GM21515 (cell line): ENCODE measurements at regions not wholly inside any gene's neighbourhood (a gene's known extent, or its start where the extent isn't known, plus 50 kb on each side); places are given as distances from the start of the nearest gene placed in this dataset.

Source experiments
- ATAC-seq: cut with Tn5 transposase; IDR thresholded peaks from one replicate; pipeline ENCODE4 v1.9.1; 2021; ENCODE audit not compliant: unreplicated experiment

- no peak for ATAC-seq
These were observed 439.1 kb downstream of the DMAC1 start for GRCh38 chr9:7360513-7360912.

GRCh38 chr9:7358876-7359275, 440.7 kb downstream of the DMAC1 start:
- ATAC-seq = no peak

GRCh38 chr9:7354704-7355103, 444.9 kb downstream of the DMAC1 start:
- ATAC-seq = no peak

DNA sequence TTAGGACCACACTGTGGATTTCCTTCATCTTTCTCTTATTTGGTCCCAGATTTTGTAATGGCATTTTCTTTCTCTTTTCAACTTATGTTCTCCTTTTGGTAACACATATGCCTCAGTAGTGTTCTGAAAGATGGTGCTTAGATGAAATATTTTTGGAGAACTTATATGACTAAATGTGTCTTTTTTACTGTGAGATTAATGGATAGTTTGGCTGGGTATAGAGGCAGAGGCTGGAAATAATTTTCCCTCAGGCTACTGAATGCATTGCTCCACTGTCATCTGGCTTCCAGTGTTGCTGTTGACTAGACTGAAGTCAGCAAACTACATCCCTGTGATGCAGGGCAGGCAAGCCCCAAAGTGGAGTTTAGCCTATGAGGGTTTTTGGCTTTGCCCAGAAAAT, 450.9 kb downstream of the DMAC1 start:
- ATAC-seq = no peak

- ATAC-seq = no peak
These were observed 452.0 kb downstream of the DMAC1 start for GRCh38 chr9:7347556-7347955.

GRCh38 chr9:7346144-7346543, 453.4 kb downstream of the DMAC1 start:
- no peak for ATAC-seq

GRCh38 chr9:7342736-7343135, 456.8 kb downstream of the DMAC1 start:
- ATAC-seq = no peak

- ATAC-seq = peak; percentile 64
These were observed 457.3 kb downstream of the DMAC1 start for GRCh38 chr9:7342229-7342628.

- ATAC-seq = no peak
These were observed 458.0 kb downstream of the DMAC1 start for GRCh38 chr9:7341571-7341970.

- ATAC-seq = no peak
These were observed 459.1 kb downstream of the DMAC1 start for GRCh38 chr9:7340451-7340850.

- no peak for ATAC-seq
These were observed 460.8 kb downstream of the DMAC1 start for GRCh38 chr9:7338586-7339281.

DNA sequence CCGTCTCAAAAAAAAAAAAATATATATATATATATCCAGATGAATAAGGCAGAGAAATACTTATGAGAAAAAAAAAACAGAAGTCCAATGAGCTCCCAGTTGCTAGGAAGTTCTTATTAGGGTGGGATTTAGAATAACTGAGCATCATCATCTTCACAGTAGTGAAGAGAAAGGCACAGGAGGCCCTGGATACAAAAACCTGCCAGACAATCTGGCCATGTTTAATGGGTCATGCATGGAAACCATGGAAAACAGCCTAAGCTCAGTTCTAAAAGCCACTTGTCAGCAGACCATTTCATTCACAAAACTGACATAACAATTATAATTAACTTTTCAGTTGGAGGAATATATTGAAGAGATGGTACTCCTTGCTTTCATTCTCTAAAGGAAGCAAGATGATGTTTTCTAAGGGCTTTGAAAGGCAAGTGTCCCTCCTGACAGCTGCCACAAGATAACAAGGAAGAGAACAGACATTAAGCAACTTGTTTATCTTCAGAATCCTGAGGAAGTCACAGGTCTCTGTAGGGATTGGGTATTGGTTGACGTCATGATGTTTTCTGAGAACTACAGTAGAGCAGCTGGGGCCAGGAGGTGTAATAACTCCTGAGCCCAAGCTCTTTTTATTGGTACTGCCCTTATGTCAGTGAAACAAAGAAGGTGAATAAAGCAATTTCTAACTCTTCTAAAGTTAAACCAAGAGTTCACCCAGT, 463.1 kb downstream of the DMAC1 start:
- no peak for ATAC-seq

GRCh38 chr9:7333719-7334118, 465.9 kb downstream of the DMAC1 start:
- ATAC-seq = no peak

DNA sequence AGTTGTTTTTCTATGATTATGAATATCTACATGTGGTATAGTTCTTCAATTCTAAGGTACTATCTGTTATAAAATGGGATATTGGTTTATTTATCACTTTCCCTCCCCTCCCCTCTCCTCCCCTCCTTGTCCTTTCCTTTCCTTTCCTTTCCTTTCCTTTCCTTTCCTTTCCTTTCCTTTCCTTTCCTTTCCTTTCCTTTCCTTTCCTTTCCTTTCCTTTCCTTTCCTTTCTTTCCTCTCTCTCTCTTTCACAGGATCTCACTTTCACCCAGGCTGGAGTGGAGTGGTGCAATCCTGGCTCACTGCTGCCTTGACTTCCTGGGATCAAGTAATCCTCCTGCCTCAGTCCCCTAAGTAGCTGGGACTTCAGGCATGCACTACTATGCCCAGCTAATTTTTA, 466.8 kb downstream of the DMAC1 start:
- no peak for ATAC-seq

DNA sequence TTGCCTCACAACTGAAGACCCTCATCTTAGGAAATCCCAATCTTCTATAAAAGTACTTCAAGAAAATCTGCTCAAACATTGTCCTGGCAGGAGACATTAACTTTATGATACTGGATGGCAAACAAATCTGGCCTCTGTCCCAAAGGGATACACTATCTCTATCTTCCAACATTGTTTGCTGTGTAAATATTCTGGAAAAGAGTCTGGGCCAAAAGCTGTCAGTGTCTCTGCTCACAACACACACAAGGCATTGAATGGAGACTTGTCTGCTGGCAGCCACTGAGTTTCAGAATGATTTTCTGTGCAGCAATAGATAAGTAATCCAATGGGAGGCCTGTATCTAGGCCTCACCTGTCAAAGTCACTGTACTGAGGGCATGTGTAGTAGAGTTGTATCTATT, 471.1 kb downstream of the DMAC1 start:
- ATAC-seq = no peak

- ATAC-seq = no peak
These were observed 473.6 kb downstream of the DMAC1 start for GRCh38 chr9:7325995-7326394.

DNA sequence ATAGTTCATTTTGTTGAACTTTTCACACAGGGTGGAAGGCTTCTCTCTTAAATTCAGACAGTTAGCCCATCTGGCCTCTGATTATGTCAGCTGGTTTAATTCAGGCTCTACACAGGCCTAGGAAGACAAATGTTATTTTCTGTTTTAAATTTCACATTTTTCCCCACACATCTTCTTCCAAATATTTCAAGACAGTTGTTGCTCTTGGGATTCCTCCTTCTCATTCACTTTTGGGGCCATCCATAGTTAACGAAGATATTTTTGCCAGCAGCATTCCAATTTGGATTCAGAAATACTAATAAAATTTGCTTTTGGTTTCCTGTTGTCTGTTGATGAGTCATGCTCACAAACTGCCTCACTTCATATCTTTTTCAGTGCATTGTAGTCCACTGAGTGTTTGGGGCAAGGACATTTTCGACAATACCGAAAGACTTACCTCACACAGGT, 475.4 kb downstream of the DMAC1 start:
- no peak for ATAC-seq

DNA sequence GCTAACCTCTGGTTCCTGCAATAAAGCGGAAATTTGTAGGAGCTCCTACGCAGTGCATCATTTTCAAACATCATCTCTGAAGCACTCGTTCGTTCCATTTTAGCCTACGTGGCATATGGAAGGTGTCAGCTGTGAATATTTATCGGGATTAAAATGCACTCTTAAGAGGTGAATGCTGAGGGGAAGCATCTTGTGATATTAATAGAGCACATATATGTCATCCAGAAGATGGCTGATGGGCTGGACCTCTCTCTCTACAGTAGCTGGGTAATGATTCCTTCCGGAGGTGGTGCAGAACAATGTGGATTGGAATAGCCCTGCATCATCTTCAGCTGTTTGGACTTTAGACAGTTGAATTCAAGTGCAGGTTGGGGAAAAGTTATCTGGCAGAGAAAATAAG, 478.7 kb downstream of the DMAC1 start:
- no peak for ATAC-seq

- ATAC-seq = no peak
These were observed 479.4 kb downstream of the DMAC1 start for GRCh38 chr9:7320139-7320538.

DNA sequence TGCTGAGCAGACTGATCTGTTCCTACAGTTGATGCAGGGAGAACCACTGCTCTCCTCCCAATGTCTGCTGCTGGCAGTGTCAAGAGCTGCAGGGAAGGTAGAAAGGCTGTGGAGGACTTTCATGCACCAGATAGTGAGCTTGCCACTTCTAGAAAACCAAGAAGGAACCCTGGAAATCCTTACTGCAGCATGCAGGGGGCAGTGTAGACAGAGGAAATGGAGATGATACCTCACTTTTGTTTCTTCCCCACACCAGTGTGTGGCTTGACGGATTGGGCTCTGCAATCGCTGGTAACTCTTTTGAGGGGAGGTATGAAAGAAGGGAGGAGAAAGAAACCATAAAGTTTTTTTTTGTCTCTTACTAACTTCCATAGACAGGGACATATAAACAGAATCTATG, 480.7 kb downstream of the DMAC1 start:
- ATAC-seq = no peak

DNA sequence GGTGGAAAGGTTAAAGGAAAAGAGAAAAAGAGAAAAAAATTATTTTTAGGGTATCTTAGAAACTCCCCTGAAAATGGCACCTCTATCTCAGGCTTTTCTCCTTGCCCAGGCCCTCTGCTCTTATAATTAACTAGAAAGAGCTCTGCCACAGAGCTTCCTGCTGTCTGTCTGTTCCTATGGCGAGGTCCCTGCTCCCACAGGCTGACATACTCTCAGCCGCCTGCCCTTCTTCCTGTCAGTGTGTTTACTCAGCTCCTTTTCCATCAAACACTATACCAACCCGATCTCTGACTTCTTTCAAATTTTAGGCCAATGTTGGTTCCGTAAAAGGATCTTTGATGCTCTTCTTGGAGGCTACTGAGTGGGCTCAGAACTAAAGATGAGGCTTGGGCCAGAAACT, 482.6 kb downstream of the DMAC1 start:
- no peak for ATAC-seq

GRCh38 chr9:7316166-7316795, 483.3 kb downstream of the DMAC1 start:
- ATAC-seq = no peak
